ENCODE measurements at regions not wholly inside any gene's neighbourhood (a gene's known extent, or its start where the extent isn't known, plus 50 kb on each side); places are given as distances from the start of the nearest gene placed in this dataset.

- Histone ChIP-seq H3K4me2 (ENCODE audit: low read length) (peak overlapping the region; percentile 98), H3K27ac (ENCODE audit: low read depth, low read length) (no peak overlapping the region), H2AFZ (ENCODE audit: low read depth, low read length) (peak overlapping the region; percentile 89), H3K4me1 (ENCODE audit: insufficient read depth, low read length) (peaks cover 20% of the 10 kb centered on the region), H3K9me3 (ENCODE audit: insufficient read depth, low read depth, low read length) (no peaks in the 10 kb centered on the region), H3K27me3 (ENCODE audit: insufficient read depth, low read length) (peaks cover 51% of the 10 kb centered on the region), H3K4me3 (ENCODE audit: insufficient read depth, low read depth, low read length) (peak overlapping the region; percentile 70), H3K36me3 (ENCODE audit: insufficient read depth, low read length) (no peaks in the 10 kb centered on the region), H3K9ac (ENCODE audit: low read length) (peak overlapping the region; percentile 73), H4K20me1 (ENCODE audit: insufficient read depth, low read length) (no peaks in the 10 kb centered on the region), H3K79me2 (ENCODE audit: insufficient read depth, low read length) (no peaks in the 10 kb centered on the region)
- no peak for TF ChIP-seq EZH2 (IDR thresholded peaks at IDR 0.05; ENCODE audit: insufficient read depth, low read length)
- no peak for TF ChIP-seq CTCF (IDR thresholded peaks at IDR 0.05; ENCODE audit: insufficient read depth, low read depth, low read length)
- H3K27ac Mint-ChIP-seq (ENCODE audit: unreplicated experiment) = no peak overlapping the region
- H3K4me3 Mint-ChIP-seq (ENCODE audit: unreplicated experiment) = peak overlapping the region; percentile 79
- H3K9me3 Mint-ChIP-seq (ENCODE audit: unreplicated experiment) = peaks cover 4% of the 10 kb centered on the region
- peak; percentile 86 for DNase-seq (ENCODE audit: low read depth)
- H3K36me3 Mint-ChIP-seq (ENCODE audit: low read depth, unreplicated experiment) = no peaks in the 10 kb centered on the region
- peaks cover 8% of the 10 kb centered on the region for H3K4me1 Mint-ChIP-seq (ENCODE audit: low read depth, unreplicated experiment)
- H3K27me3 Mint-ChIP-seq (ENCODE audit: low read depth, unreplicated experiment) = peaks cover 82% of the 10 kb centered on the region
- no peak for FAIRE-seq
Observed at GRCh38 chr6:165987483-165988301, 180.0 kb downstream of the TBXT start.

GRCh38 chr6:165986914-165987482 is 180.7 kb downstream of the TBXT start:
- peak; percentile 46 for DNase-seq (ENCODE audit: low read depth)
- Histone ChIP-seq H3K4me1 (ENCODE audit: insufficient read depth, low read length) (peaks cover 20% of the 10 kb centered on the region), H3K36me3 (ENCODE audit: insufficient read depth, low read length) (no peaks in the 10 kb centered on the region), H3K4me2 (ENCODE audit: low read length) (peak overlapping the region; percentile 98), H3K79me2 (ENCODE audit: insufficient read depth, low read length) (no peaks in the 10 kb centered on the region), H4K20me1 (ENCODE audit: insufficient read depth, low read length) (no peaks in the 10 kb centered on the region), H2AFZ (ENCODE audit: low read depth, low read length) (no peak overlapping the region), H3K9ac (ENCODE audit: low read length) (peak overlapping the region; percentile 73), H3K27ac (ENCODE audit: low read depth, low read length) (no peak overlapping the region), H3K9me3 (ENCODE audit: insufficient read depth, low read depth, low read length) (no peaks in the 10 kb centered on the region), H3K4me3 (ENCODE audit: insufficient read depth, low read depth, low read length) (peak overlapping the region; percentile 70), H3K27me3 (ENCODE audit: insufficient read depth, low read length) (peaks cover 51% of the 10 kb centered on the region)
- H3K27me3 Mint-ChIP-seq (ENCODE audit: low read depth, unreplicated experiment) = peaks cover 78% of the 10 kb centered on the region
- no peak for FAIRE-seq
- H3K9me3 Mint-ChIP-seq (ENCODE audit: unreplicated experiment) = peaks cover 2% of the 10 kb centered on the region
- TF ChIP-seq EZH2 (IDR thresholded peaks at IDR 0.05; ENCODE audit: insufficient read depth, low read length) (no peak), CTCF (IDR thresholded peaks at IDR 0.05; ENCODE audit: insufficient read depth, low read depth, low read length) (no peak)
- H3K36me3 Mint-ChIP-seq (ENCODE audit: low read depth, unreplicated experiment) = no peaks in the 10 kb centered on the region
- H3K4me3 Mint-ChIP-seq (ENCODE audit: unreplicated experiment) = peak overlapping the region; percentile 79
- H3K27ac Mint-ChIP-seq (ENCODE audit: unreplicated experiment) = no peak overlapping the region
- H3K4me1 Mint-ChIP-seq (ENCODE audit: low read depth, unreplicated experiment) = peaks cover 8% of the 10 kb centered on the region
